OCI-LY1 (cell line): ENCODE measurements at regions not wholly inside any gene's neighbourhood (a gene's known extent, or its start where the extent isn't known, plus 50 kb on each side); places are given as distances from the start of the nearest gene placed in this dataset.

Experiments used
- H2AFZ ChIP-seq: fragments of 200-600 bp; sonication (generic), shearing (Covaris generic); 2 replicates; pipeline ENCODE4 v1.6.0; 2014; ENCODE audit warnings: antibody characterized with exemption, mild to moderate bottlenecking, low read length
- H3F3A ChIP-seq: fragments of 200-600 bp; sonication (generic), shearing (Covaris generic); 2 replicates; pipeline ENCODE4 v1.6.0; 2014; ENCODE audit warnings: mild to moderate bottlenecking, antibody characterized with exemption, low read length, moderate library complexity; ENCODE audit not compliant: insufficient read depth
- H3K27ac ChIP-seq: fragments of 200-600 bp; sonication (generic); 2 replicates; pipeline ENCODE4 v1.5.1; 2014; ENCODE audit warnings: low read length, mixed run types, mild to moderate bottlenecking, low read depth; ENCODE audit not compliant: poor library complexity, severe bottlenecking
- H3K27me3 ChIP-seq: fragments of 200-600 bp; sonication (generic); 2 replicates; pipeline ENCODE4 v1.6.0; 2014; ENCODE audit warnings: antibody characterized with exemption, mild to moderate bottlenecking, low read length, moderate library complexity; ENCODE audit not compliant: insufficient read depth
- H3K36me3 ChIP-seq: fragments of 200-600 bp; sonication (generic); 2 replicates; pipeline ENCODE4 v1.6.1; 2014; ENCODE audit warnings: mild to moderate bottlenecking, antibody characterized with exemption, low read length, moderate library complexity, mixed read lengths; ENCODE audit not compliant: insufficient read depth
- H3K4me1 ChIP-seq: fragments of 200-600 bp; sonication (generic); 2 replicates; pipeline ENCODE4 v1.5.1; 2014; ENCODE audit warnings: mild to moderate bottlenecking, low read length, moderate library complexity; ENCODE audit not compliant: insufficient read depth, severe bottlenecking
- H3K4me2 ChIP-seq: fragments of 200-600 bp; sonication (generic), shearing (Covaris generic); 2 replicates; pipeline ENCODE4 v1.6.1; 2014; ENCODE audit warnings: low read length
- H3K4me3 ChIP-seq: fragments of 200-600 bp; sonication (generic); 2 replicates; pipeline ENCODE4 v1.5.1; 2014; ENCODE audit warnings: low read length, low read depth, mild to moderate bottlenecking, mixed read lengths; ENCODE audit not compliant: poor library complexity, severe bottlenecking
- H3K79me2 ChIP-seq: fragments of 200-600 bp; shearing (Covaris generic); 2 replicates; pipeline ENCODE4 v1.6.1; 2016; ENCODE audit warnings: mixed run types, low read length, mixed read lengths; ENCODE audit not compliant: insufficient read depth
- H3K9ac ChIP-seq: fragments of 200-600 bp; sonication (generic), shearing (Covaris generic); 2 replicates; pipeline ENCODE4 v1.6.1; 2014; ENCODE audit warnings: mild to moderate bottlenecking, low read length, mixed read lengths
- H3K9me2 ChIP-seq: fragments of 200-600 bp; sonication (generic), shearing (Covaris generic); 2 replicates; pipeline ENCODE4 v1.6.1; 2014; ENCODE audit warnings: low read depth, mild to moderate bottlenecking, low read length, mixed read lengths
- H3K9me3 ChIP-seq: fragments of 200-600 bp; shearing (Covaris generic); 2 replicates; pipeline ENCODE4 v1.6.1; 2014; ENCODE audit warnings: low read length, mixed read lengths
- H4K20me1 ChIP-seq: fragments of 200-600 bp; sonication (generic), shearing (Covaris generic); 2 replicates; pipeline ENCODE4 v1.6.0; 2016; ENCODE audit warnings: mild to moderate bottlenecking, low read length; ENCODE audit not compliant: insufficient read depth
- CTCF ChIP-seq: fragments of 200-600 bp; sonication (generic), shearing (Covaris generic); IDR thresholded peaks from 2 replicates; pipeline ENCODE4 v1.5.1; 2017; ENCODE audit warnings: mild to moderate bottlenecking, antibody characterized with exemption, low read length, moderate library complexity, mixed read lengths
- EZH2 ChIP-seq: fragments of 200-600 bp; sonication (generic), shearing (Covaris generic); IDR thresholded peaks from 2 replicates; pipeline ENCODE4 v1.8.0; 2017; ENCODE audit warnings: borderline replicate concordance, mixed run types, mild to moderate bottlenecking, antibody characterized with exemption, low read length, moderate library complexity, mixed read lengths

GRCh38 chr9:12891588-12891987 is 116.8 kb downstream of the LURAP1L start:
- no peaks in the 10 kb centered on the region for H3K36me3 ChIP-seq
- H3K79me2 ChIP-seq = no peaks in the 10 kb centered on the region
- H3K9ac ChIP-seq = no peak overlapping the region
- no peaks in the 10 kb centered on the region for H3F3A ChIP-seq
- H3K9me3 ChIP-seq = no peaks in the 10 kb centered on the region
- H3K4me3 ChIP-seq = no peak overlapping the region
- H3K27me3 ChIP-seq = no peaks in the 10 kb centered on the region
- no peak overlapping the region for H3K27ac ChIP-seq
- no peak overlapping the region for H2AFZ ChIP-seq
- no peaks in the 10 kb centered on the region for H4K20me1 ChIP-seq
- H3K9me2 ChIP-seq = no peaks in the 10 kb centered on the region
- no peak for TF ChIP-seq EZH2
- no peak overlapping the region for H3K4me2 ChIP-seq
- H3K4me1 ChIP-seq = no peaks in the 10 kb centered on the region

- H3K4me2 ChIP-seq = no peak overlapping the region
- no peaks in the 10 kb centered on the region for H3F3A ChIP-seq
- H3K79me2 ChIP-seq = no peaks in the 10 kb centered on the region
- no peaks in the 10 kb centered on the region for H4K20me1 ChIP-seq
- H3K9me3 ChIP-seq = no peaks in the 10 kb centered on the region
- no peaks in the 10 kb centered on the region for H3K9me2 ChIP-seq
- TF ChIP-seq EZH2 = no peak
- TF ChIP-seq CTCF = no peak
- H2AFZ ChIP-seq = no peak overlapping the region
- H3K27me3 ChIP-seq = no peaks in the 10 kb centered on the region
- no peaks in the 10 kb centered on the region for H3K4me1 ChIP-seq
- no peaks in the 10 kb centered on the region for H3K36me3 ChIP-seq
- H3K4me3 ChIP-seq = no peak overlapping the region
- H3K27ac ChIP-seq = no peak overlapping the region
- no peak overlapping the region for H3K9ac ChIP-seq
Measured at GRCh38 chr9:12903316-12903715, 128.5 kb downstream of the LURAP1L start.

GRCh38 chr9:12904261-12905000 is 129.6 kb downstream of the LURAP1L start:
- Histone ChIP-seq H3K9me2 (no peaks in the 10 kb centered on the region), H3K4me3 (no peak overlapping the region), H4K20me1 (no peaks in the 10 kb centered on the region), H3K36me3 (no peaks in the 10 kb centered on the region), H2AFZ (no peak overlapping the region), H3K27ac (no peak overlapping the region), H3K4me1 (no peaks in the 10 kb centered on the region), H3K79me2 (no peaks in the 10 kb centered on the region), H3K27me3 (no peaks in the 10 kb centered on the region), H3K9me3 (no peaks in the 10 kb centered on the region), H3K9ac (no peak overlapping the region), H3F3A (no peaks in the 10 kb centered on the region), H3K4me2 (no peak overlapping the region)
- no peak for TF ChIP-seq CTCF
- no peak for TF ChIP-seq EZH2

GRCh38 chr9:12906646-12907045 is 131.8 kb downstream of the LURAP1L start:
- H3K9me3 ChIP-seq = no peaks in the 10 kb centered on the region

More at GRCh38 chr9:12906646-12907045, 131.8 kb downstream of the LURAP1L start:
- no peaks in the 10 kb centered on the region for H3K79me2 ChIP-seq
- no peaks in the 10 kb centered on the region for H3K4me1 ChIP-seq
- H4K20me1 ChIP-seq = no peaks in the 10 kb centered on the region
- no peaks in the 10 kb centered on the region for H3K9me2 ChIP-seq
- no peaks in the 10 kb centered on the region for H3K36me3 ChIP-seq
- no peaks in the 10 kb centered on the region for H3F3A ChIP-seq
- H3K27ac ChIP-seq = no peak overlapping the region
- H3K9ac ChIP-seq = no peak overlapping the region
- H2AFZ ChIP-seq = no peak overlapping the region
- H3K4me3 ChIP-seq = no peak overlapping the region
- H3K27me3 ChIP-seq = no peaks in the 10 kb centered on the region
- TF ChIP-seq EZH2 = no peak
- TF ChIP-seq CTCF = no peak
- no peak overlapping the region for H3K4me2 ChIP-seq
